ENCODE measurements at regions not wholly inside any gene's neighbourhood (a gene's known extent, or its start where the extent isn't known, plus 50 kb on each side); places are given as distances from the start of the nearest gene placed in this dataset.

DNA sequence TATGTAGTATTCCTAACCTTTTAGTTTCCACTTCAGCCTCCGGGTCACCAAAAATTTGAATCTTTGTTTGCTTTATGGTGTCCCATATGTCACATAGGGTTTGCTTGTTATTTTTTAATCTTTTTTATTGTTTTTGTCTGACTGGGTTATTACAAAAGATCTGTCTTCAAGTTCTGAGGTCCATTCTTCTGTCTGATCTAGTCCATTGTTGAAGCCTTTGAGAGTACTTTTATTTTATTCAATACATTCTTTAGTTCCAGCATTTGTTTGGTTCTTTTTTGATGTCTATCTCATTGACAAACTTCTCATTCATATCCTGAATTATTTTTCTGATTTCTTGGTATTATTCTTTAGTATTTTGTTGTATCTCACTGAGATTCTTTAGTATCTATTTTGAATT, 99.8 kb downstream of the GPR65 start:
- TF ChIP-seq, protein P1, sequence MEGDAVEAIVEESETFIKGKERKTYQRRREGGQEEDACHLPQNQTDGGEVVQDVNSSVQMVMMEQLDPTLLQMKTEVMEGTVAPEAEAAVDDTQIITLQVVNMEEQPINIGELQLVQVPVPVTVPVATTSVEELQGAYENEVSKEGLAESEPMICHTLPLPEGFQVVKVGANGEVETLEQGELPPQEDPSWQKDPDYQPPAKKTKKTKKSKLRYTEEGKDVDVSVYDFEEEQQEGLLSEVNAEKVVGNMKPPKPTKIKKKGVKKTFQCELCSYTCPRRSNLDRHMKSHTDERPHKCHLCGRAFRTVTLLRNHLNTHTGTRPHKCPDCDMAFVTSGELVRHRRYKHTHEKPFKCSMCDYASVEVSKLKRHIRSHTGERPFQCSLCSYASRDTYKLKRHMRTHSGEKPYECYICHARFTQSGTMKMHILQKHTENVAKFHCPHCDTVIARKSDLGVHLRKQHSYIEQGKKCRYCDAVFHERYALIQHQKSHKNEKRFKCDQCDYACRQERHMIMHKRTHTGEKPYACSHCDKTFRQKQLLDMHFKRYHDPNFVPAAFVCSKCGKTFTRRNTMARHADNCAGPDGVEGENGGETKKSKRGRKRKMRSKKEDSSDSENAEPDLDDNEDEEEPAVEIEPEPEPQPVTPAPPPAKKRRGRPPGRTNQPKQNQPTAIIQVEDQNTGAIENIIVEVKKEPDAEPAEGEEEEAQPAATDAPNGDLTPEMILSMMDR (conservative IDR thresholded peaks at IDR 0.05; ENCODE audit: low read length) = no peak
- no peak for TF ChIP-seq EZH2phosphoT487 (IDR thresholded peaks at IDR 0.05; ENCODE audit: borderline replicate concordance)
